GM23338 (cell line): ENCODE measurements at regions not wholly inside any gene's neighbourhood (a gene's known extent, or its start where the extent isn't known, plus 50 kb on each side); places are given as distances from the start of the nearest gene placed in this dataset.

Experiments
- ATAC-seq: fragments of 200-7000 bp; cut with Tn5 transposase; 3 replicates; pipeline ENCODE4 v1.9.1; 2020
- DNase-seq: peaks from one replicate; pipeline ENCODE4 v3.0.0-alpha.2; 2015; ENCODE audit warnings: low spot score
- H2AFZ ChIP-seq: fragments of 200-600 bp; sonication (generic); 2 replicates; pipeline ENCODE4 v1.8.0; 2016; ENCODE audit warnings: antibody characterized with exemption, mild to moderate bottlenecking, moderate library complexity
- H3F3A ChIP-seq: fragments of 200-600 bp; sonication (generic); replicated peaks from 2 replicates; pipeline ENCODE4 v1.8.0; 2017; ENCODE audit warnings: antibody characterized with exemption, mixed run types, low read depth
- H3K27ac ChIP-seq: fragments of 200-600 bp; sonication (generic); 2 replicates; pipeline ENCODE4 v1.6.1; 2016; ENCODE audit warnings: low read depth
- H3K27me3 ChIP-seq: fragments of 200-600 bp; sonication (generic); 2 replicates; pipeline ENCODE4 v1.8.0; 2016; ENCODE audit warnings: mild to moderate bottlenecking, mixed run types, moderate library complexity; ENCODE audit not compliant: insufficient read depth
- H3K36me3 ChIP-seq: fragments of 200-600 bp; sonication (generic); 2 replicates; pipeline ENCODE4 v1.8.0; 2016; ENCODE audit warnings: mild to moderate bottlenecking; ENCODE audit not compliant: insufficient read depth
- H3K4me1 ChIP-seq: fragments of 200-600 bp; sonication (generic); 2 replicates; pipeline ENCODE4 v1.8.0; 2016; ENCODE audit warnings: mild to moderate bottlenecking, moderate library complexity; ENCODE audit not compliant: insufficient read depth
- H3K4me2 ChIP-seq: fragments of 200-600 bp; sonication (generic); 2 replicates; pipeline ENCODE4 v1.7.1; 2017; ENCODE audit warnings: mixed run types
- H3K4me3 ChIP-seq: fragments of 200-600 bp; sonication (generic); 2 replicates; pipeline ENCODE4 v1.6.1; 2016; ENCODE audit warnings: mixed run types
- H3K79me2 ChIP-seq: fragments of 200-600 bp; sonication (generic); replicated peaks from 2 replicates; pipeline ENCODE4 v1.8.0; 2017; ENCODE audit warnings: mild to moderate bottlenecking; ENCODE audit not compliant: insufficient read depth
- H3K9me2 ChIP-seq: fragments of 200-600 bp; sonication (generic); 2 replicates; pipeline ENCODE4 v1.8.0; 2017; ENCODE audit not compliant: insufficient read depth
- H4K20me1 ChIP-seq: fragments of 200-600 bp; sonication (generic); replicated peaks from 2 replicates; pipeline ENCODE4 v1.8.0; 2017; ENCODE audit warnings: mild to moderate bottlenecking; ENCODE audit not compliant: insufficient read depth
- H3K27ac Mint-ChIP-seq: 2 replicates; pipeline ENCODE4 v1.8.0; 2020; ENCODE audit warnings: inconsistent platforms, mild to moderate bottlenecking, moderate library complexity, mixed read lengths
- H3K27me3 Mint-ChIP-seq: 3 replicates; pipeline ENCODE4 v1.8.0; 2022; ENCODE audit warnings: low read depth, mild to moderate bottlenecking, moderate library complexity, mixed read lengths, inconsistent platforms; ENCODE audit not compliant: insufficient read depth, poor library complexity
- H3K36me3 Mint-ChIP-seq: 3 replicates; pipeline ENCODE4 v1.8.0; 2021; ENCODE audit warnings: low read depth, mild to moderate bottlenecking, inconsistent platforms, moderate library complexity, mixed read lengths
- H3K4me1 Mint-ChIP-seq: 3 replicates; pipeline ENCODE4 v1.8.0; 2020; ENCODE audit warnings: mild to moderate bottlenecking, inconsistent platforms, mixed read lengths
- H3K4me3 Mint-ChIP-seq: 3 replicates; pipeline ENCODE4 v1.8.0; 2021; ENCODE audit warnings: moderate library complexity, mild to moderate bottlenecking, inconsistent platforms, mixed read lengths
- H3K9me3 Mint-ChIP-seq: 3 replicates; pipeline ENCODE4 v1.8.0; 2020; ENCODE audit warnings: moderate library complexity, mild to moderate bottlenecking, inconsistent platforms, mixed read lengths
- CREB1 ChIP-seq: fragments of 250-450 bp; sonication (Bioruptor Pico); IDR thresholded peaks from 2 replicates; pipeline ENCODE4 v1.5.0; 2020; ENCODE audit warnings: low read depth, mild to moderate bottlenecking, moderate library complexity
- EZH2 ChIP-seq: fragments of 200-600 bp; sonication (generic); IDR thresholded peaks from one replicate; pipeline ENCODE4 v1.8.0; 2017; ENCODE audit warnings: antibody characterized with exemption, mild to moderate bottlenecking, low read depth; ENCODE audit not compliant: unreplicated experiment
- EZH2phosphoT487 ChIP-seq: fragments of 200-600 bp; sonication (generic); IDR thresholded peaks from one replicate; pipeline ENCODE4 v1.8.1; 2018; ENCODE audit warnings: antibody characterized with exemption; ENCODE audit not compliant: unreplicated experiment
- JUNB ChIP-seq: IDR thresholded peaks from one replicate; pipeline ENCODE4 v1.6.1; 2016; ENCODE audit warnings: antibody characterized with exemption; ENCODE audit not compliant: unreplicated experiment
- NANOG ChIP-seq: IDR thresholded peaks from 2 replicates; pipeline ENCODE4 v1.6.1; 2016; ENCODE audit warnings: antibody characterized with exemption, borderline replicate concordance
- POLR2AphosphoS5 ChIP-seq: IDR thresholded peaks from 2 replicates; pipeline ENCODE4 v1.6.1; 2016; ENCODE audit warnings: antibody characterized with exemption, low read depth
- STAT1 ChIP-seq: IDR thresholded peaks from one replicate; pipeline ENCODE4 v1.6.1; 2016; ENCODE audit warnings: antibody characterized with exemption; ENCODE audit not compliant: unreplicated experiment
- ZNF114 ChIP-seq: fragments of 250-450 bp; sonication (Bioruptor Pico); IDR thresholded peaks from 2 replicates; pipeline ENCODE4 v1.5.0; 2020; ENCODE audit warnings: mild to moderate bottlenecking, moderate library complexity
- ZNF331 ChIP-seq: fragments of 250-450 bp; sonication (Bioruptor Pico); IDR thresholded peaks from 2 replicates; pipeline ENCODE4 v1.5.0; 2020; ENCODE audit warnings: low read depth, mild to moderate bottlenecking, moderate library complexity
- TF ChIP-seq, protein P1 (sequence below): IDR thresholded peaks from one replicate; pipeline ENCODE4 v1.6.1; 2018; ENCODE audit warnings: antibody characterized with exemption; ENCODE audit not compliant: unreplicated experiment
- TF ChIP-seq, protein P2 (sequence below): fragments of 250-450 bp; sonication (Bioruptor Pico); IDR thresholded peaks from 2 replicates; pipeline ENCODE4 v1.5.0; 2020; ENCODE audit warnings: mild to moderate bottlenecking, moderate library complexity
- TF ChIP-seq, protein P3 (sequence below): IDR thresholded peaks from 2 replicates; pipeline ENCODE4 v1.6.1; 2016; ENCODE audit warnings: antibody characterized with exemption
- TF ChIP-seq, protein P4 (sequence below), 2 experiments: fragments of 200-600 bp in 1 of 2; sonication (generic) in 1 of 2; conservative IDR thresholded peaks; 2 replicates each; pipeline versions ENCODE4 v1.5.1 to v1.6.1; 2016 to 2017; ENCODE audit warnings: antibody characterized with exemption in 2 of 2, low read depth in 2 of 2, mild to moderate bottlenecking in 2 of 2, moderate library complexity in 1 of 2

DNA sequence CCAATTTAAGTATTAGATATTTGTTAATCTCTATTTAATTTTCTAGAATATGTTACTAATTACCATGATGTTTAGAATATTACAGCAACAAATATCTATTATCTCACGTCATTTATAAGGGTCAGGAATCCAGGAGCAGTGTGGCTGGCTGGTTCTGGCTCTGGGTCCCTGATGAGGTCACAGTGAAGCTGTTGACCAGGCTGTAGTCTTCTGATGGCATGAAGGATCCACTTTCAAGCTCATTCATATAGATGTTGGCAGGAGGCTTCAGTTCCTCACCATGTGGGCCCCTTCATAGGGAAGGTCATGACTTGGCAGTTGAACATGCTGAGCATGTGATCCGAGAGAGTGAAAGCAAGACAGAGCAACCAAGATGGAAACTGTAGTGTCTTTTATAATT is 375.6 kb downstream of the ATP23 start:
- Histone ChIP-seq H3K4me2 (no peak overlapping the region), H3K9me2 (no peaks in the 10 kb centered on the region), H4K20me1 (no peaks in the 10 kb centered on the region), H3K27ac (no peak overlapping the region), H3K4me3 (no peak overlapping the region), H3F3A (no peaks in the 10 kb centered on the region), H3K4me1 (no peaks in the 10 kb centered on the region), H2AFZ (no peak overlapping the region), H3K79me2 (no peaks in the 10 kb centered on the region), H3K36me3 (0 out of 2 replicates have a peak, but pooled peaks cover 2% of the 10 kb centered on the region), H3K27me3 (no peaks in the 10 kb centered on the region)
- H3K4me3 Mint-ChIP-seq = no peak overlapping the region
- H3K36me3 Mint-ChIP-seq = peaks cover 8% of the 10 kb centered on the region; the same call in 1 of the 3 replicates
- no peak for ATAC-seq
- H3K9me3 Mint-ChIP-seq = peaks cover 26% of the 10 kb centered on the region
- no peak overlapping the region for H3K27ac Mint-ChIP-seq
- H3K27me3 Mint-ChIP-seq = no peaks in the 10 kb centered on the region
- DNase-seq = no peak
- TF ChIP-seq, protein P1, sequence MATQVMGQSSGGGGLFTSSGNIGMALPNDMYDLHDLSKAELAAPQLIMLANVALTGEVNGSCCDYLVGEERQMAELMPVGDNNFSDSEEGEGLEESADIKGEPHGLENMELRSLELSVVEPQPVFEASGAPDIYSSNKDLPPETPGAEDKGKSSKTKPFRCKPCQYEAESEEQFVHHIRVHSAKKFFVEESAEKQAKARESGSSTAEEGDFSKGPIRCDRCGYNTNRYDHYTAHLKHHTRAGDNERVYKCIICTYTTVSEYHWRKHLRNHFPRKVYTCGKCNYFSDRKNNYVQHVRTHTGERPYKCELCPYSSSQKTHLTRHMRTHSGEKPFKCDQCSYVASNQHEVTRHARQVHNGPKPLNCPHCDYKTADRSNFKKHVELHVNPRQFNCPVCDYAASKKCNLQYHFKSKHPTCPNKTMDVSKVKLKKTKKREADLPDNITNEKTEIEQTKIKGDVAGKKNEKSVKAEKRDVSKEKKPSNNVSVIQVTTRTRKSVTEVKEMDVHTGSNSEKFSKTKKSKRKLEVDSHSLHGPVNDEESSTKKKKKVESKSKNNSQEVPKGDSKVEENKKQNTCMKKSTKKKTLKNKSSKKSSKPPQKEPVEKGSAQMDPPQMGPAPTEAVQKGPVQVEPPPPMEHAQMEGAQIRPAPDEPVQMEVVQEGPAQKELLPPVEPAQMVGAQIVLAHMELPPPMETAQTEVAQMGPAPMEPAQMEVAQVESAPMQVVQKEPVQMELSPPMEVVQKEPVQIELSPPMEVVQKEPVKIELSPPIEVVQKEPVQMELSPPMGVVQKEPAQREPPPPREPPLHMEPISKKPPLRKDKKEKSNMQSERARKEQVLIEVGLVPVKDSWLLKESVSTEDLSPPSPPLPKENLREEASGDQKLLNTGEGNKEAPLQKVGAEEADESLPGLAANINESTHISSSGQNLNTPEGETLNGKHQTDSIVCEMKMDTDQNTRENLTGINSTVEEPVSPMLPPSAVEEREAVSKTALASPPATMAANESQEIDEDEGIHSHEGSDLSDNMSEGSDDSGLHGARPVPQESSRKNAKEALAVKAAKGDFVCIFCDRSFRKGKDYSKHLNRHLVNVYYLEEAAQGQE = no peak
- TF ChIP-seq, protein P2, sequence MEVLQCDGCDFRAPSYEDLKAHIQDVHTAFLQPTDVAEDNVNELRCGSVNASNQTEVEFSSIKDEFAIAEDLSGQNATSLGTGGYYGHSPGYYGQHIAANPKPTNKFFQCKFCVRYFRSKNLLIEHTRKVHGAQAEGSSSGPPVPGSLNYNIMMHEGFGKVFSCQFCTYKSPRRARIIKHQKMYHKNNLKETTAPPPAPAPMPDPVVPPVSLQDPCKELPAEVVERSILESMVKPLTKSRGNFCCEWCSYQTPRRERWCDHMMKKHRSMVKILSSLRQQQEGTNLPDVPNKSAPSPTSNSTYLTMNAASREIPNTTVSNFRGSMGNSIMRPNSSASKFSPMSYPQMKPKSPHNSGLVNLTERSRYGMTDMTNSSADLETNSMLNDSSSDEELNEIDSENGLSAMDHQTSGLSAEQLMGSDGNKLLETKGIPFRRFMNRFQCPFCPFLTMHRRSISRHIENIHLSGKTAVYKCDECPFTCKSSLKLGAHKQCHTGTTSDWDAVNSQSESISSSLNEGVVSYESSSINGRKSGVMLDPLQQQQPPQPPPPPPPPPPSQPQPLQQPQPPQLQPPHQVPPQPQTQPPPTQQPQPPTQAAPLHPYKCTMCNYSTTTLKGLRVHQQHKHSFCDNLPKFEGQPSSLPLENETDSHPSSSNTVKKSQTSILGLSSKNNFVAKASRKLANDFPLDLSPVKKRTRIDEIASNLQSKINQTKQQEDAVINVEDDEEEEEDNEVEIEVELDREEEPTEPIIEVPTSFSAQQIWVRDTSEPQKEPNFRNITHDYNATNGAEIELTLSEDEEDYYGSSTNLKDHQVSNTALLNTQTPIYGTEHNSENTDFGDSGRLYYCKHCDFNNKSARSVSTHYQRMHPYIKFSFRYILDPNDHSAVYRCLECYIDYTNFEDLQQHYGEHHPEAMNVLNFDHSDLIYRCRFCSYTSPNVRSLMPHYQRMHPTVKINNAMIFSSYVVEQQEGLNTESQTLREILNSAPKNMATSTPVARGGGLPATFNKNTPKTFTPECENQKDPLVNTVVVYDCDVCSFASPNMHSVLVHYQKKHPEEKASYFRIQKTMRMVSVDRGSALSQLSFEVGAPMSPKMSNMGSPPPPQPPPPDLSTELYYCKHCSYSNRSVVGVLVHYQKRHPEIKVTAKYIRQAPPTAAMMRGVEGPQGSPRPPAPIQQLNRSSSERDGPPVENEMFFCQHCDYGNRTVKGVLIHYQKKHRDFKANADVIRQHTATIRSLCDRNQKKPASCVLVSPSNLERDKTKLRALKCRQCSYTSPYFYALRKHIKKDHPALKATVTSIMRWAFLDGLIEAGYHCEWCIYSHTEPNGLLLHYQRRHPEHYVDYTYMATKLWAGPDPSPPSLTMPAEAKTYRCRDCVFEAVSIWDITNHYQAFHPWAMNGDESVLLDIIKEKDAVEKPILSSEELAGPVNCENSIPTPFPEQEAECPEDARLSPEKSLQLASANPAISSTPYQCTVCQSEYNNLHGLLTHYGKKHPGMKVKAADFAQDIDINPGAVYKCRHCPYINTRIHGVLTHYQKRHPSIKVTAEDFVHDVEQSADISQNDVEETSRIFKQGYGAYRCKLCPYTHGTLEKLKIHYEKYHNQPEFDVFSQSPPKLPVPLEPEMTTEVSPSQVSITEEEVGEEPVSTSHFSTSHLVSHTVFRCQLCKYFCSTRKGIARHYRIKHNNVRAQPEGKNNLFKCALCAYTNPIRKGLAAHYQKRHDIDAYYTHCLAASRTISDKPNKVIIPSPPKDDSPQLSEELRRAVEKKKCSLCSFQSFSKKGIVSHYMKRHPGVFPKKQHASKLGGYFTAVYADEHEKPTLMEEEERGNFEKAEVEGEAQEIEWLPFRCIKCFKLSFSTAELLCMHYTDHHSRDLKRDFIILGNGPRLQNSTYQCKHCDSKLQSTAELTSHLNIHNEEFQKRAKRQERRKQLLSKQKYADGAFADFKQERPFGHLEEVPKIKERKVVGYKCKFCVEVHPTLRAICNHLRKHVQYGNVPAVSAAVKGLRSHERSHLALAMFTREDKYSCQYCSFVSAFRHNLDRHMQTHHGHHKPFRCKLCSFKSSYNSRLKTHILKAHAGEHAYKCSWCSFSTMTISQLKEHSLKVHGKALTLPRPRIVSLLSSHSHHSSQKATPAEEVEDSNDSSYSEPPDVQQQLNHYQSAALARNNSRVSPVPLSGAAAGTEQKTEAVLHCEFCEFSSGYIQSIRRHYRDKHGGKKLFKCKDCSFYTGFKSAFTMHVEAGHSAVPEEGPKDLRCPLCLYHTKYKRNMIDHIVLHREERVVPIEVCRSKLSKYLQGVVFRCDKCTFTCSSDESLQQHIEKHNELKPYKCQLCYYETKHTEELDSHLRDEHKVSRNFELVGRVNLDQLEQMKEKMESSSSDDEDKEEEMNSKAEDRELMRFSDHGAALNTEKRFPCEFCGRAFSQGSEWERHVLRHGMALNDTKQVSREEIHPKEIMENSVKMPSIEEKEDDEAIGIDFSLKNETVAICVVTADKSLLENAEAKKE (CRISPR knock-in tag) = no peak
- TF ChIP-seq EZH2phosphoT487 (no peak), ZNF114 (CRISPR knock-in tag) (no peak), EZH2 (no peak), JUNB (no peak), STAT1 (no peak), NANOG (no peak), POLR2AphosphoS5 (no peak), CREB1 (CRISPR knock-in tag) (no peak), ZNF331 (CRISPR knock-in tag) (no peak)
- TF ChIP-seq, protein P3, sequence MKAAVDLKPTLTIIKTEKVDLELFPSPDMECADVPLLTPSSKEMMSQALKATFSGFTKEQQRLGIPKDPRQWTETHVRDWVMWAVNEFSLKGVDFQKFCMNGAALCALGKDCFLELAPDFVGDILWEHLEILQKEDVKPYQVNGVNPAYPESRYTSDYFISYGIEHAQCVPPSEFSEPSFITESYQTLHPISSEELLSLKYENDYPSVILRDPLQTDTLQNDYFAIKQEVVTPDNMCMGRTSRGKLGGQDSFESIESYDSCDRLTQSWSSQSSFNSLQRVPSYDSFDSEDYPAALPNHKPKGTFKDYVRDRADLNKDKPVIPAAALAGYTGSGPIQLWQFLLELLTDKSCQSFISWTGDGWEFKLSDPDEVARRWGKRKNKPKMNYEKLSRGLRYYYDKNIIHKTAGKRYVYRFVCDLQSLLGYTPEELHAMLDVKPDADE = no peak
- TF ChIP-seq, protein P4, sequence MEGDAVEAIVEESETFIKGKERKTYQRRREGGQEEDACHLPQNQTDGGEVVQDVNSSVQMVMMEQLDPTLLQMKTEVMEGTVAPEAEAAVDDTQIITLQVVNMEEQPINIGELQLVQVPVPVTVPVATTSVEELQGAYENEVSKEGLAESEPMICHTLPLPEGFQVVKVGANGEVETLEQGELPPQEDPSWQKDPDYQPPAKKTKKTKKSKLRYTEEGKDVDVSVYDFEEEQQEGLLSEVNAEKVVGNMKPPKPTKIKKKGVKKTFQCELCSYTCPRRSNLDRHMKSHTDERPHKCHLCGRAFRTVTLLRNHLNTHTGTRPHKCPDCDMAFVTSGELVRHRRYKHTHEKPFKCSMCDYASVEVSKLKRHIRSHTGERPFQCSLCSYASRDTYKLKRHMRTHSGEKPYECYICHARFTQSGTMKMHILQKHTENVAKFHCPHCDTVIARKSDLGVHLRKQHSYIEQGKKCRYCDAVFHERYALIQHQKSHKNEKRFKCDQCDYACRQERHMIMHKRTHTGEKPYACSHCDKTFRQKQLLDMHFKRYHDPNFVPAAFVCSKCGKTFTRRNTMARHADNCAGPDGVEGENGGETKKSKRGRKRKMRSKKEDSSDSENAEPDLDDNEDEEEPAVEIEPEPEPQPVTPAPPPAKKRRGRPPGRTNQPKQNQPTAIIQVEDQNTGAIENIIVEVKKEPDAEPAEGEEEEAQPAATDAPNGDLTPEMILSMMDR (conservative IDR thresholded peaks at IDR 0.05; ENCODE audit: low read depth in 2 of 2) = no peak
- peaks cover 2% of the 10 kb centered on the region; the same call in 1 of the 3 replicates for H3K4me1 Mint-ChIP-seq
